GM10266 (cell line): ENCODE measurements at regions not wholly inside any gene's neighbourhood (a gene's known extent, or its start where the extent isn't known, plus 50 kb on each side); places are given as distances from the start of the nearest gene placed in this dataset.

Source experiments
- DNase-seq: peaks from one replicate; pipeline ENCODE4 v3.0.0; 2012; ENCODE audit errors: extremely low spot score
- TF ChIP-seq, protein P1 (sequence below): IDR thresholded peaks from 2 replicates; pipeline ENCODE4 v1.5.1; 2012; ENCODE audit warnings: mild to moderate bottlenecking, low read depth; ENCODE audit not compliant: control insufficient read depth, insufficient read depth; ENCODE audit errors: missing control alignments

DNA sequence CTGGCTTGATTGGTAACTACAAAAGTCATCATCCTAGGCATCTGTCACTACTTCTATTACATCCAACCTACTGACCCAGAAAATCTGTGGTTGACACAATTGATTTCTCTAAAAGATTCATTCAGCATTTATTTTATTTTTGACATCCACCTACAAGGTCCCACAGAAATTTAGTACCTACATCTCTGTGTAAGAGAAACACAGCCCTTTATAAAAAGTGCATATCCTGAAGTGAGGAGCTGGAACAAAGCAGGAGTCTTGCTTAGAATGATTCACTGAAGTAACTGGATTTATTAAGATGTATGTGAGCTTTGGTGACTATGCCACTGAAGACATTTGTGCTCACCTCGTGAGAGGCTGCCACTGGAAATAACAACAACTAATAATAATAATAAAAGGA, 391.0 kb downstream of the GPAT3 start:
- TF ChIP-seq, protein P1, sequence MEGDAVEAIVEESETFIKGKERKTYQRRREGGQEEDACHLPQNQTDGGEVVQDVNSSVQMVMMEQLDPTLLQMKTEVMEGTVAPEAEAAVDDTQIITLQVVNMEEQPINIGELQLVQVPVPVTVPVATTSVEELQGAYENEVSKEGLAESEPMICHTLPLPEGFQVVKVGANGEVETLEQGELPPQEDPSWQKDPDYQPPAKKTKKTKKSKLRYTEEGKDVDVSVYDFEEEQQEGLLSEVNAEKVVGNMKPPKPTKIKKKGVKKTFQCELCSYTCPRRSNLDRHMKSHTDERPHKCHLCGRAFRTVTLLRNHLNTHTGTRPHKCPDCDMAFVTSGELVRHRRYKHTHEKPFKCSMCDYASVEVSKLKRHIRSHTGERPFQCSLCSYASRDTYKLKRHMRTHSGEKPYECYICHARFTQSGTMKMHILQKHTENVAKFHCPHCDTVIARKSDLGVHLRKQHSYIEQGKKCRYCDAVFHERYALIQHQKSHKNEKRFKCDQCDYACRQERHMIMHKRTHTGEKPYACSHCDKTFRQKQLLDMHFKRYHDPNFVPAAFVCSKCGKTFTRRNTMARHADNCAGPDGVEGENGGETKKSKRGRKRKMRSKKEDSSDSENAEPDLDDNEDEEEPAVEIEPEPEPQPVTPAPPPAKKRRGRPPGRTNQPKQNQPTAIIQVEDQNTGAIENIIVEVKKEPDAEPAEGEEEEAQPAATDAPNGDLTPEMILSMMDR, result no peak

DNA sequence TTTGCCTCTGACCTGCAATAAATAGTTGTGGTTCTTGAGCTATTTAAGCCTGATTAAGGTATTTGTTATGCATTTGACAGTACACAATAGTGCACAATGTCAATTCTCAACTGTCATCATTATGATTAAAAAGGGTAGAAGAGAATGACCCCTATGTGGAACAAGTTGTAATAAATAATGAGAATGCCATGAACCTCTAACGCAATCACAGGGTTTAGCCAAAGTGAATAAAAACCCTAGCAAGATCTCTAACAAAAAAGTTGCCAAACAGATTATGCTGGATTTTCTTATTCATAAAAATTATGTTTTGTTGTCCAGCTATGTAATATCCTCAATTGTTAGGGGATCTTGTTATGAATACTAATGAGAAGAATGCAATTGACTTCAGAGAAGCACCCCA, 387.4 kb downstream of the GPAT3 start:
- no peak for DNase-seq
- TF ChIP-seq, protein P1, result no peak

More for the DNA sequence above, 391.0 kb downstream of the GPAT3 start:
- no peak for DNase-seq

DNA sequence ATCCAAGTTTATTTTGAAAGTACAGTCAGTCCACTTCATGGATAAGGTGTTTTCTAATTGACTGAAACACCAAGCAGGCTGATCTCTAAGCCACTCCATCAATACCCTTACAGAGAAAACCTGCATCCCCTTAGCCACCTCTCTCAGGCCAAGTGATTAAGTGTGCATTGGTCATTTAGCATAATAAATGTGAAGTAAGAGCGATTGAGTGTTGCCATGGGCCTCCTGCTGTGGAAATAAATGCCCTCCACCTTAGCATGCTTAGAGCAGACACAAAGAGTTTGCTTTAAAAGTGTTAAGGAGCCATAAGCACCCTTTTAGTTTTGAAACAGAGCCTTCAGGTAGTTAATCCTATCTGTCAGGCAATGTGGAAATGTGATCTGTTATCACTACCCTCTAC, 386.5 kb downstream of the GPAT3 start:
- DNase-seq, result no peak
- TF ChIP-seq, protein P1, result no peak

DNA sequence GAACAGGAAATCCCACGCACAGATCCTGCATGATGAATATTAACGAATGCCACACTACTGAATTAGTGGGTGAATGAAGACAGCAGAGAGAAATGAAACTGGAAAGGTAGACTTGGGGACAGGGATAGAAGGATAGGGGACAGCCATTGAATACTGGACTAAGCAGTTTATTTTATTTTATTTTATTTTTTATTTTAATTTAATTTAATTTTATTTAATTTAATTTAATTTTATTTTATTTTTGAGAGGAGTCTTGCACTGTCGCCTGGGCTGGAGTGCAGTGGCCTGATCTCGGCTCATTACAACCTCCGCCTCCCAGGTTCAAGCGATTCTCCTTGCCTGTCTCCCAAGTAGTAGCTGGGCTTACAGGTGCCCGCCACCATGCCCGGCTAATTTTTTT, 385.2 kb downstream of the GPAT3 start:
- TF ChIP-seq, protein P1, result no peak

DNA sequence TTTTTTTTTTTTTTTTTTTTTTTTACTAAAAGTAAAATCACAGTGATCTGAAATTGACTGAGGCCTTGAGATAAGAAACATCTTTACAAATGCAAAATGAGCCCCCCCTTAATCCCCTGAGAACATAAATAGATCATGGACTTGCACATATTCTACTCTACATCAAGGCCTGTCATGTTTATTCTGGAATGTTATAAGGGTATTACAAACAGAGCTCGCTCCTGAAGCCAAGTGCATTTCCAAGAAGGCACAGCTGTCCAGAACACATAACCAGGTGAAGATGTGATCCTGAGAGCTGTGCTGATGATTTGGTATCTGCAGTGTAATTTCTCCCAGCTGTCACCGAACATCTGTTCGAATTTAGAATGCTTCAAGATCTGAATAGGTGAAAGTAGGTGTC, 384.5 kb downstream of the GPAT3 start:
- TF ChIP-seq, protein P1, result no peak
- DNase-seq, result no peak

More for the DNA sequence above, 385.2 kb downstream of the GPAT3 start:
- no peak for DNase-seq

DNA sequence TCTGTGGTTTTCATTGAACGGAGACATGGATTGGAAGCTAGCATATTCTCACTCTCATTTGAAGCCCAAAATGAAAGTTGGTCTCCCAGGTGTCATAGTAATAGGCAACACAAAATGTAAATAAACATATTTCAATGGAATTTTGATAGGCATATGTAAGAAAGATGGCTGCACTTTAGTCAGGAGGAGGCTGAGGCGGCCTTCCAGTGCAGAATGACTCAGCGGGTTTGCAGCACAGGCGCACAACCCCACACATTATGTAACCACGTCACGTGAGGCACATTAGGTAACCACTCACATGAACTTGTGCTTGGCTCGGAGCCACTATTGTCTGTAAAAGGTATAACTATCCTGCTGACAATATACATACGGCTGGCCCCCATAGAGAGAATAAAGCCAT, 381.7 kb downstream of the GPAT3 start:
- TF ChIP-seq, protein P1, result no peak
- no peak for DNase-seq

DNA sequence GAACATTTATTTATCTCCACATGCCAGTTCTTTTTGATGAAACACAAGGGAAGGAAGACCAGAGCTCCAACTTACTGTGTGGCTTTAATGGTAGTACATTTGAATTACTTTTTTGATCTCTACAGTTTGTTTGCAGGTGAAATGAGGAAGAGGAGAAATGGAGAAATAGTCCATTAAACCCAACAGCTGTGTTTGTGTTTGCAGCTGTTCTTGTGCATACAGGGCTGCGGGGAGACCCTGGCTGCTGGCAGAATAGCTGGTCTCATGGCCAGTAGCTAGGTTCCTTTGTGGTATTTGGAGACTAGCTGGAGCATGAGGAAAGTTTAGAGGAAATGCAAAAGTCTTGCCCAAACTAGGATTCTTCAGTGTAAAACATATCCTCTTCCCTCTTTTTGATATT, 374.8 kb downstream of the GPAT3 start:
- no peak for DNase-seq

More for the DNA sequence above, 374.8 kb downstream of the GPAT3 start:
- TF ChIP-seq, protein P1, result no peak
